CD1c-positive myeloid dendritic cell (primary cell): ENCODE measurements at regions not wholly inside any gene's neighbourhood (a gene's known extent, or its start where the extent isn't known, plus 50 kb on each side); places are given as distances from the start of the nearest gene placed in this dataset.

Experiments used
- DNase-seq: peaks from one replicate; pipeline ENCODE4 v3.0.0-alpha.2; 2016; ENCODE audit errors: extremely low spot score

GRCh38 chr6:134495203-134495889 lies 177.4 kb upstream of the SGK1 start:
- no peak for DNase-seq

DNA sequence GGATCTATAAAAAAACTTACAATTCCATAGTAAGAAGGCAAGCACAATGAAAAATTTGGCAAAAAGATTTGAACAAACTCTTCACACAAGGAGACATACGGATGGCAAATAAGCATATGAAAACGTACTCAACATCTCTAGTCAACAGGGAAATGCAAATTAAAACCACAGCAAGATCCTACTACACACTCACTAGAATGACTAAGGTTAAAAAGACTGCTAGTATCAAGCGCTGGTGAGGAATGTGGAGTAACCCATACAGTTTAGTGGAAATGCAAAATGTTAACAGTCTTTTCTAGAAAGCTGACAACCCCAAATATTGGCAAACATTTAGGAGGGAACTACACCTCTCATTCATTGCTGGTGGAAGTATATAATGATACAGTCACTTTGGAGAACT lies 175.9 kb upstream of the SGK1 start:
- no peak for DNase-seq

- DNase-seq: no peak
Observed at GRCh38 chr6:134491477-134491876, 173.6 kb upstream of the SGK1 start.

DNA sequence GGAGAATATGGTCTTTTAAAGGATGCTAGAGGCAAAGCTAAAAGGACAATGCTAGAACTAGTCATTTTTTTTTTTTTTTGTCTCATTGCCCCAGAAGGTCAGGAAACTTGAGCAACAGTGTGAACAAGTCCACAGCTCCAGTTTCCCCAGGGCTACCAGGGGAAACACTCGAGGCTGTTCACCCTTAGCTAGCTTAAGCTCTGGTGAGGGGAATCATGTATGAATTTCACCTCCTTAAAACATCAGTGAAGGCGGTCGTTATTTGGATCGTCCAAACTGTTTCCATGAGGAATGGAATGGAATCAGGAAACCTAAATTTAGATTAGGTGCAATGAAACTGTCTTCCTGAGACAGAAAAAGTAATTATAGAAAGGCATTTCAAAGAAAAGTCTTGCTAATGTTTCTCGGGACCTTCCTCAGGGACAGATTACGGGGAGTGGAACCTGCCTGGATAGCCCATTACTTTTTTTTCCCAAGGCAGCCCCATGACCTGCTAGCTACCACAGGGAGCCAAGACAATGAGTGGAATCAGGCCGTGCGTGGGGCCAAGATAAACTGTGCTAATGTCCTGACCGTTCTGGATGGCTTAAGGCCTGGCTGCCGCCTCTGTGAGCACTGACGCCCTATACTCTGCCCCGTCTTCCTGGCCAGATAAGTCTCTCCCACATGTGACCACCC lies 164.8 kb upstream of the SGK1 start:
- no peak for DNase-seq

GRCh38 chr6:134481966-134482365 lies 164.1 kb upstream of the SGK1 start:
- no peak for DNase-seq

- no peak for DNase-seq
Observed at GRCh38 chr6:134480593-134480992, 162.7 kb upstream of the SGK1 start.

DNA sequence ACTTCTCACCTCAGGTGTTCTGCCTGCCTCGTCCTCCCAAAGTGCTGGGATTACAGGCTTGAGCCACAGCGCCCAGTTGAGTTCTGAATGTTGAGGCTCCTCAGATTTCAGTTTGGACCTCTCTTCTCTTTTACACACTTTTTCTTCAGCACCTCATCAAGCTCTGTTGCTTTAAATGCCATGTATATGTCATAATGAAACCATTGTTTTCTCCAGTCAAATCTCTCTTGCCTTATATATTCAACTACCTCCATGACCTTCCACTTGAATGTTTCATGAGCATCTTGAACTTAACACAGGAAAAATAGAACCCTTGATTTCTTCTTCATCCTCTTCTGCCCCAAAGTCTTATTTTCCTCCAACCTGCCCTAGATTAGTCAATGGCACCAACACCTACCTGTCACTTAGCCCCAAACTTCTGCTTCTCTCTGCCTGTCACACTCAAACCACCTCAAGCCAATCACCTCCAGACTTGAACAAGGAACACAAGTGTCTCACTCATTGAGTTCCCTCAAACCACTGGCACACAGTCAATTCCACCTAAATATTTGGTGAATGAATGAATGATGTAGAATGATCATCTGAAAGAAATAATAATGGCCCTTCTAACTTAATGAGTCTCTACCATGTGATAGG lies 161.0 kb upstream of the SGK1 start:
- DNase-seq: no peak

- DNase-seq: no peak
Observed at GRCh38 chr6:134477991-134478635, 160.2 kb upstream of the SGK1 start.

DNA sequence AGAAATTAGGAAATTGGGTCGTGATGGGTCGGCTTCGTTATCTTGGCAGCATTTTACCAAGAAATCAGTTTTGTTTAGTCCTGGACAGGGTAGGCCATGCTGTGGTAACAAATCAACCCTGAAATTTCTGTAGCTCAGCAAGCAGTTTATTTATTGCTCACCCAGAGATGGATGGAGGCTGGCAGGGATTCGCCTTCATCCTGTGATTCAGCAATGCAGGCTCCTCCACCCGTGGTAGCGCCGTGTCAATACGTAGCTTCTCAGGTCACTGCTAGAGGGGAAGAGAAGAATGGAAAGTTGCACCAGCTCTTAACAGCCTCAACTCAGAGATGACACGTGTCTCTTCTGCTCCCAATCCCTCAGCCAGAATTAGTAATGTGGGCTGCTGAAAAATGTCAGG lies 157.0 kb upstream of the SGK1 start:
- no peak for DNase-seq

- no peak for DNase-seq
Observed at GRCh38 chr6:134472661-134473060, 154.7 kb upstream of the SGK1 start.

GRCh38 chr6:134472046-134472445 lies 154.1 kb upstream of the SGK1 start:
- no peak for DNase-seq

DNA sequence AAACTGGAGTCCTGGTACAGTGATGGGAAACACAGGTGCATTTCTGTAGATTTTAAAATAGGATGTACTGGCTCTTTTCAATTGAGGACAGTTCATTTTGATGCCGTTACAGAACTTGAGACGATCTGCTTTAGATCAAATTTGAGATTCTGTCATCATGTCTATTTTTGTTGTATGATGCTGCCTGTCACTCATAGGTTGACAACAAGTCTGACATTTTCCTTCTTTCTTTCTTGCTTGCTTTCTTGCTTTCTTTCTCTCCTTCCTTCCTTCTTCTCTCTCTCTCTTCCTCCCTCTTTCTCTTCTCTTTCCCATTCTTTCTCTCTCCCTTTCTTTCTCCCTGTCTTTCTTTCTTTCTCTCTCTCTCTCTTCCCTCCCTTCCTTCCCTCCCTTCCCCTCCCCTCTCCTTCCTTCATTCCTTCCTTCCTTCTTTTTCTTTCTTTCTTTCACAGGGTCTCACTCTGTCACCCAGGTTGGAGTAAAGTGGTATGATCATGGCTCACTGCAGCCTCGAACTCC lies 152.6 kb upstream of the SGK1 start:
- DNase-seq: no peak

GRCh38 chr6:134469702-134470456 lies 152.0 kb upstream of the SGK1 start:
- no peak for DNase-seq

- no peak for DNase-seq
Observed at GRCh38 chr6:134468633-134469032, 150.7 kb upstream of the SGK1 start.

DNA sequence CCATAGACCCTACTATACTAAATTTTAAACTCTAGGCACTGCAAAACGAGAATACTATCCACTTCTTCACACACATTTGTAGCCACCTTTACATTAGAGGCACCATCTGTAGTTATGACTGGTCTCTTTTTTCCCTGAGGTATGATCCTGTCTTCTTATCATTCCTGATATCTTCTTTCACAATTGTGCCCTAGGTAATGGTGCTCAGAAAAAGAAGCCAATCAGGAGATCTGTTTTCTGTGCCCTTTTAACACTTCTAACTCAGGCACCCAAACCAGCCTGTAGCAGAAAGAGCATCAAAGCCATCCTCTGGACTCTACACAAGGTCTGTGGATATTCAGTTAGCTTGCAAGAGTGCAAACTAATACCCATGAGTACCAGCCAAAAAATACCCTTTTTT lies 149.7 kb upstream of the SGK1 start:
- DNase-seq: no peak

- DNase-seq: no peak
Observed at GRCh38 chr6:134466771-134467525, 149.0 kb upstream of the SGK1 start.

- peak; percentile 37 for DNase-seq
Observed at GRCh38 chr6:134464690-134465411, 146.9 kb upstream of the SGK1 start.

- peak; percentile 80 for DNase-seq
Observed at GRCh38 chr6:134458857-134459657, 141.1 kb upstream of the SGK1 start.

DNA sequence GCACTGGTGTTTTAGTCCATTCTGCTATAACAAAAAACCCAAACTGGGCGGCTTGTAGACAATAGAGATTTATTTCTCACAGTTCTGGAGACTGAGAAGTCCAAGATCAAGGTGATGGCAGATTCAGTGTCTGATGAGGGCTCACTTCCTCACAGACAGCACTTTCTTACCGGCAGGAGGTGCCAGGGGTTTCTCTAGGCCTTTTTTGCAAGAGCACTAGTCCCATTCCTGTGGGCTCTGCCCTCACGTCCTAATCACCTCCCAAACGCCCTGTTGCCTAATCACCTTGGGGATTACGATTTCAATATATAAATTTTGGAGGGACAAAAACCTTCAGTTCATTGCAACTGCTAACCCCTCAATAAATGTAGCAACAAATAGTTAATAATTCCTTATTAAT lies 140.0 kb upstream of the SGK1 start:
- no peak for DNase-seq
